Stimulated activated effector memory CD8-positive, alpha-beta T cell treated with anti-CD3 and anti-CD28 coated beads, Interleukin-12 subunit alpha, Interleukin-12 subunit beta, amount 100 ng/mL, for 72 hours (primary cell): ENCODE measurements at regions not wholly inside any gene's neighbourhood (a gene's known extent, or its start where the extent isn't known, plus 50 kb on each side); places are given as distances from the start of the nearest gene placed in this dataset.

Source experiments
- ATAC-seq: fragments of 150-1000 bp; cut with Tn5 transposase; 2 replicates; pipeline ENCODE4 v1.10.0; 2021
- DNase-seq, 2 donors: peaks; one replicate each; pipeline ENCODE4 v3.0.0; 2021 to 2022; ENCODE audit warnings: low spot score in 2 of 2
- H3K27ac Mint-ChIP-seq: one replicate; pipeline ENCODE4 v1.8.0; 2022; ENCODE audit warnings: mild to moderate bottlenecking, mixed read lengths
- H3K36me3 Mint-ChIP-seq: one replicate; pipeline ENCODE4 v1.8.0; 2022; ENCODE audit warnings: mild to moderate bottlenecking, mixed read lengths
- H3K4me1 Mint-ChIP-seq: one replicate; pipeline ENCODE4 v1.8.0; 2022; ENCODE audit warnings: mixed read lengths
- H3K4me3 Mint-ChIP-seq: one replicate; pipeline ENCODE4 v1.8.0; 2022; ENCODE audit warnings: mild to moderate bottlenecking, mixed read lengths
- H3K9me3 Mint-ChIP-seq: one replicate; pipeline ENCODE4 v1.8.0; 2022; ENCODE audit warnings: mixed read lengths

- H3K36me3 Mint-ChIP-seq = no peaks in the 10 kb centered on the region
These were observed 129.5 kb upstream of the CEP162 start for GRCh38 chr6:84356907-84357306.

GRCh38 chr6:84353459-84354423, 126.3 kb upstream of the CEP162 start:
- DNase-seq = no peak
- no peak for ATAC-seq
- Mint-ChIP-seq H3K27ac (no peak overlapping the region), H3K4me1 (no peaks in the 10 kb centered on the region), H3K4me3 (no peak overlapping the region), H3K9me3 (peaks cover 4% of the 10 kb centered on the region), H3K36me3 (no peaks in the 10 kb centered on the region)

More at GRCh38 chr6:84356907-84357306, 129.5 kb upstream of the CEP162 start:
- no peaks in the 10 kb centered on the region for H3K4me1 Mint-ChIP-seq
- ATAC-seq (no peak), DNase-seq (no peak)
- H3K27ac Mint-ChIP-seq = no peak overlapping the region
- H3K4me3 Mint-ChIP-seq = no peak overlapping the region
- peaks cover 4% of the 10 kb centered on the region for H3K9me3 Mint-ChIP-seq

GRCh38 chr6:84350397-84350796, 123.0 kb upstream of the CEP162 start:
- no peak for ATAC-seq
- no peak overlapping the region for H3K4me3 Mint-ChIP-seq

DNA sequence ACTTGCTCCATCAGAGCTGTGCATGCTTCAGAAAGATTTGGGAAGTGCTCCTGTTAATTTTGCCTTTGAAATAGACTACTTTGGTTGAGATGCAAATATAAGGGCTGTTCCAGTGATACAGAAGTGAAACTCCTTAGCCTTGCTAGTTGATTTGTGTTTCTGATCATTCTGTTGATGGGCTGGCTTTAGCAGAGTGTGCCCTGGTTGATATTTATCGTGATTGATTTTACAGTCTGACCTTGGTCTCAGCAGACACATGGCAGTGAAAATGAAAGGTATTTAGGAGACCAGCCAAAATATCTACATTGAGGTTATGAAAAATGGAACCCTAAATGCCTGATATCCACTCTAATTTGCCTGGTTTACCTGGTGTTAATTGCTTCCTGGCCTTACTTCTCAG, 122.1 kb upstream of the CEP162 start:
- Mint-ChIP-seq H3K9me3 (peaks cover 4% of the 10 kb centered on the region), H3K36me3 (no peaks in the 10 kb centered on the region), H3K4me3 (no peak overlapping the region), H3K4me1 (no peaks in the 10 kb centered on the region), H3K27ac (no peak overlapping the region)
- DNase-seq (no peak), ATAC-seq (no peak)

More at GRCh38 chr6:84350397-84350796, 123.0 kb upstream of the CEP162 start:
- no peaks in the 10 kb centered on the region for H3K4me1 Mint-ChIP-seq
- no peak overlapping the region for H3K27ac Mint-ChIP-seq
- no peak for DNase-seq
- no peaks in the 10 kb centered on the region for H3K36me3 Mint-ChIP-seq
- peaks cover 6% of the 10 kb centered on the region for H3K9me3 Mint-ChIP-seq

GRCh38 chr6:84348801-84349200, 121.4 kb upstream of the CEP162 start:
- H3K4me3 Mint-ChIP-seq = no peak overlapping the region
- DNase-seq (no peak), ATAC-seq (no peak)
- H3K27ac Mint-ChIP-seq = no peak overlapping the region
- H3K36me3 Mint-ChIP-seq = no peaks in the 10 kb centered on the region
- no peaks in the 10 kb centered on the region for H3K4me1 Mint-ChIP-seq
- H3K9me3 Mint-ChIP-seq = peaks cover 4% of the 10 kb centered on the region

GRCh38 chr6:84346372-84346771, 118.9 kb upstream of the CEP162 start:
- Mint-ChIP-seq H3K27ac (no peak overlapping the region), H3K9me3 (peaks cover 4% of the 10 kb centered on the region), H3K4me3 (no peak overlapping the region), H3K36me3 (no peaks in the 10 kb centered on the region), H3K4me1 (no peaks in the 10 kb centered on the region)
- DNase-seq (no peak), ATAC-seq (no peak)

GRCh38 chr6:84344005-84344404, 116.6 kb upstream of the CEP162 start:
- Mint-ChIP-seq H3K27ac (no peak overlapping the region), H3K4me3 (no peak overlapping the region)

DNA sequence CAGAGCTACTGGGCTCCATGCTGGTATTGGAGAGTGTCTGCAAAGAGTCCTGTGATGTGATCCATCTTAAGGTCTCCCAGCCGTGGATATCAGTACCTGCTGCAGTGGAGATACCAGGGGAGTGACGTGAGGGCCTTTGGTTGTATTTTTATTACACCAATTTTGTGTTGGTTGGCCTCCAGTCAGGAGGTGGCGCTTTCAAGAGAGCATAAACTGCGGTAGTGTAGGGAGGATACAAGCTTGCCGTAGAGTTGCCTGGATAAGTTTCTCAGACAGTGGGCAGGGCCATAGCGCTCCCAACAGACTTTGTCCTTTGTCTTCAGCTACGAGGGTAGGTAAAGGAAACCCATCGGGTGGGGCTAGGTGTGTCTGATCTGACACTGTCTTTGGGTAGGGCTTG, 113.0 kb upstream of the CEP162 start:
- ATAC-seq (no peak), DNase-seq (no peak)
- H3K4me1 Mint-ChIP-seq = no peaks in the 10 kb centered on the region
- H3K27ac Mint-ChIP-seq = no peak overlapping the region
- no peaks in the 10 kb centered on the region for H3K36me3 Mint-ChIP-seq
- H3K9me3 Mint-ChIP-seq = peaks cover 11% of the 10 kb centered on the region
- H3K4me3 Mint-ChIP-seq = no peak overlapping the region

More at GRCh38 chr6:84344005-84344404, 116.6 kb upstream of the CEP162 start:
- DNase-seq = no peak
- Mint-ChIP-seq H3K4me1 (no peaks in the 10 kb centered on the region), H3K9me3 (peaks cover 4% of the 10 kb centered on the region), H3K36me3 (no peaks in the 10 kb centered on the region)
- no peak for ATAC-seq

GRCh38 chr6:84333842-84334241, 106.4 kb upstream of the CEP162 start:
- H3K4me3 Mint-ChIP-seq = no peak overlapping the region
- DNase-seq = no peak
- no peak for ATAC-seq
- no peaks in the 10 kb centered on the region for H3K4me1 Mint-ChIP-seq
- H3K27ac Mint-ChIP-seq = no peak overlapping the region
- H3K9me3 Mint-ChIP-seq = peaks cover 11% of the 10 kb centered on the region
- no peaks in the 10 kb centered on the region for H3K36me3 Mint-ChIP-seq

GRCh38 chr6:84332139-84333034, 104.9 kb upstream of the CEP162 start:
- ATAC-seq = no peak
- H3K36me3 Mint-ChIP-seq = no peaks in the 10 kb centered on the region
- no peak for DNase-seq
- H3K4me3 Mint-ChIP-seq = no peak overlapping the region
- no peaks in the 10 kb centered on the region for H3K4me1 Mint-ChIP-seq
- H3K9me3 Mint-ChIP-seq = peaks cover 6% of the 10 kb centered on the region
- H3K27ac Mint-ChIP-seq = no peak overlapping the region

DNA sequence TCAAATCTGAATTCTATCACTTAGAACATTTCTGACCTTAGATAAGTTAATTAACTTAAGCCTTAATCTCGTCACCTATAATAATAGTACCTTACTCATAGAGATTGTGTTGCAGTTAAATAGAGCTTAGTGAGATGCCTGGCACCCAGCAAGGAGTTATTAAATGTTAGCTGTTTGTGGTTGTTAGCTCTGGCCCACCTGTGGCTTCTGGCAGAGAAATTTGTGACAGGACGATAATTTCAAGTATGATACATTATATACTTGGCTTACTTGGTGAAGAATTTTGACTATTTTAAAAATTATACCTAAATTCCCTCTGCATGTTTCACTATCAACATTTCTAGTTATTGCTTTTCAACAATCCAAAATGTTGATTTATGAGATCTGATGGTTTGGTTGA, 102.9 kb upstream of the CEP162 start:
- H3K4me3 Mint-ChIP-seq = no peak overlapping the region

GRCh38 chr6:84329516-84329915, 102.1 kb upstream of the CEP162 start:
- H3K4me3 Mint-ChIP-seq = no peak overlapping the region

More for the DNA sequence above, 102.9 kb upstream of the CEP162 start:
- ATAC-seq (no peak), DNase-seq (no peak)
- Mint-ChIP-seq H3K4me1 (no peaks in the 10 kb centered on the region), H3K36me3 (no peaks in the 10 kb centered on the region), H3K27ac (no peak overlapping the region), H3K9me3 (no peaks in the 10 kb centered on the region)

DNA sequence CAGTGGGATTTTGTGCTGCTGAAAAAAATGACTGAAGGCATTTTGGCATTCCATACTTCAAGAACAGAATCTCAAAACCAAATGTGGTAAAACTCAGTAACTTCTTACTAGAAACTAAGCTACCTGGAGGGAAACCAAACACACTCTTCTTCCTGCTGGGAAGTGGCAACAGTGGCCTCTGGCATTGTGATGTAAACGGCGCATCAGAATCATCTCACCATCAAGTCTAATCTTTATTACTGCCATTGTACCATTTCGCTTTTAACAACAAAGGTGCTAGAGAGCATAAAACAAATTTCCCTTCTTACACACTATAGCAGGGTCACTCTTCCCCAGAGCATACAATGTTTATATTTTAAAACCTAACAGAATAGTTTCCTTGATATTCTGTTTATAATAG, 101.6 kb upstream of the CEP162 start:
- Mint-ChIP-seq H3K27ac (no peak overlapping the region), H3K4me1 (no peaks in the 10 kb centered on the region), H3K4me3 (no peak overlapping the region), H3K9me3 (no peaks in the 10 kb centered on the region), H3K36me3 (no peaks in the 10 kb centered on the region)
- DNase-seq (no peak), ATAC-seq (no peak)

More at GRCh38 chr6:84329516-84329915, 102.1 kb upstream of the CEP162 start:
- H3K4me1 Mint-ChIP-seq = no peaks in the 10 kb centered on the region
- H3K27ac Mint-ChIP-seq = no peak overlapping the region
- DNase-seq (no peak), ATAC-seq (no peak)
- H3K9me3 Mint-ChIP-seq = no peaks in the 10 kb centered on the region
- H3K36me3 Mint-ChIP-seq = no peaks in the 10 kb centered on the region

DNA sequence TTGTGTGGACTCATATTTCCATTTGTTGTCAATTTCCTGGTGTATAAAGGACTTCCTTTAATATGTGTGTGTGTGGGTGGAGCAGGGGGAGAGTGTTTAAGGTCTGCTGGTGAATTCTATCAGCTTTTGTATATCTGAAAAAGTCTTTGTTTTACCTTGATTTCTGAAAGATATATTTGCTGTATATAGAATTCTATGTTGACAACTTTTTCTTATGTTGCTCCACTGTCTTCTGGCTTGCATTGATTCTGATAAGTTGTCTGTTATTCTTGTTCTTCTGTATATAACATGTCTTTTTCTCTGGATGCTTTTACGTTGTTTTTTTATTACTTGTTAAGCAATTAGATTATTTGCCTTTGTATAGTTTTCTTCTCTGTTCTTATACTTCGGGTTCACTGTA, 90.0 kb upstream of the CEP162 start:
- ATAC-seq = no peak

GRCh38 chr6:84314377-84314898, 87.0 kb upstream of the CEP162 start:
- Mint-ChIP-seq H3K27ac (no peak overlapping the region), H3K4me1 (no peaks in the 10 kb centered on the region), H3K9me3 (peaks cover 13% of the 10 kb centered on the region), H3K4me3 (no peak overlapping the region), H3K36me3 (no peaks in the 10 kb centered on the region)
- ATAC-seq (no peak), DNase-seq (no peak)

More for the DNA sequence above, 90.0 kb upstream of the CEP162 start:
- no peak overlapping the region for H3K27ac Mint-ChIP-seq
- peaks cover 16% of the 10 kb centered on the region for H3K9me3 Mint-ChIP-seq
- H3K36me3 Mint-ChIP-seq = no peaks in the 10 kb centered on the region
- no peaks in the 10 kb centered on the region for H3K4me1 Mint-ChIP-seq
- no peak for DNase-seq
- H3K4me3 Mint-ChIP-seq = no peak overlapping the region
